OCI-LY7 (cell line): ENCODE measurements at regions not wholly inside any gene's neighbourhood (a gene's known extent, or its start where the extent isn't known, plus 50 kb on each side); places are given as distances from the start of the nearest gene placed in this dataset.

Source experiments
- CTCF ChIP-seq: fragments of 200-600 bp; sonication (generic); conservative IDR thresholded peaks from 2 replicates; pipeline ENCODE4 v1.5.1; 2014; ENCODE audit warnings: mild to moderate bottlenecking, antibody characterized with exemption, low read length, moderate library complexity, mixed read lengths
- EZH2phosphoT487 ChIP-seq: fragments of 200-600 bp; sonication (generic); IDR thresholded peaks from 2 replicates; pipeline ENCODE4 v1.6.1; 2018; ENCODE audit warnings: low read depth, borderline replicate concordance, mild to moderate bottlenecking, mixed run types, antibody characterized with exemption, low read length, moderate library complexity, mixed read lengths

- no peak for TF ChIP-seq CTCF
- TF ChIP-seq EZH2phosphoT487 = no peak
Measured at GRCh38 chr4:99720206-99720605, 62.6 kb upstream of the C4orf54 start.
